OCI-M2 (cell line): ENCODE measurements at regions not wholly inside any gene's neighbourhood (a gene's known extent, or its start where the extent isn't known, plus 50 kb on each side); places are given as distances from the start of the nearest gene placed in this dataset.
"Not testable (repeated sequence)": the region's sequence is repeated elsewhere in the genome, so short reads cannot be mapped to it uniquely, and the experiment has no call there.

Source experiments
- DNase-seq: peaks from one replicate; lab custom pipeline; 2025; ENCODE audit not compliant: unreplicated experiment; lab: John Stamatoyannopoulos, UW

GRCh38 chr2:13334545-13334944 is 617.8 kb downstream of the TRIB2 start:
- no peak for DNase-seq

- no peak for DNase-seq
Observed at GRCh38 chr2:13335862-13336535, 619.3 kb downstream of the TRIB2 start.

- DNase-seq: no peak
Observed at GRCh38 chr2:13351068-13351467, 634.3 kb downstream of the TRIB2 start.

GRCh38 chr2:13353083-13353482 is 636.3 kb downstream of the TRIB2 start:
- no peak for DNase-seq

- DNase-seq: no peak
Observed at GRCh38 chr2:13354031-13354430, 637.3 kb downstream of the TRIB2 start.

GRCh38 chr2:13381928-13382327 is 665.2 kb downstream of the TRIB2 start:
- not testable (repeated sequence) for DNase-seq

- DNase-seq: not testable (repeated sequence)
Observed at GRCh38 chr2:13389172-13389571, 672.4 kb downstream of the TRIB2 start.

GRCh38 chr2:13390676-13391075 is 673.9 kb downstream of the TRIB2 start:
- DNase-seq: no peak

GRCh38 chr2:13401312-13401711 is 684.6 kb downstream of the TRIB2 start:
- DNase-seq: no peak

- DNase-seq: no peak
Observed at GRCh38 chr2:13413989-13414388, 697.3 kb downstream of the TRIB2 start.

- no peak for DNase-seq
Observed at GRCh38 chr2:13414897-13415296, 698.2 kb downstream of the TRIB2 start.

- no peak for DNase-seq
Observed at GRCh38 chr2:13433954-13434353, 717.2 kb downstream of the TRIB2 start.

GRCh38 chr2:13443554-13444261 is 727.0 kb downstream of the TRIB2 start:
- not testable (repeated sequence) for DNase-seq

- DNase-seq: no peak
Observed at GRCh38 chr2:13462464-13462863, 745.7 kb downstream of the TRIB2 start.

GRCh38 chr2:13466076-13466475 is 749.3 kb downstream of the TRIB2 start:
- DNase-seq: no peak

- DNase-seq: no peak
Observed at GRCh38 chr2:13474538-13474937, 757.8 kb downstream of the TRIB2 start.

- DNase-seq: no peak
Observed at GRCh38 chr2:13480057-13480456, 763.3 kb downstream of the TRIB2 start.

- no peak for DNase-seq
Observed at GRCh38 chr2:13481201-13481600, 764.5 kb downstream of the TRIB2 start.

GRCh38 chr2:13485256-13485655 is 768.5 kb downstream of the TRIB2 start:
- DNase-seq: no peak

GRCh38 chr2:13488965-13489364 is 772.2 kb downstream of the TRIB2 start:
- DNase-seq: no peak

GRCh38 chr2:13492262-13492661 is 775.5 kb downstream of the TRIB2 start:
- no peak for DNase-seq

- DNase-seq: no peak
Observed at GRCh38 chr2:13495051-13495450, 778.3 kb downstream of the TRIB2 start.

- no peak for DNase-seq
Observed at GRCh38 chr2:13504808-13505207, 788.1 kb downstream of the TRIB2 start.
